Epithelial cell of esophagus (primary cell): ENCODE measurements at regions not wholly inside any gene's neighbourhood (a gene's known extent, or its start where the extent isn't known, plus 50 kb on each side); places are given as distances from the start of the nearest gene placed in this dataset.

Experiments
- DNase-seq: peaks from one replicate; pipeline ENCODE4 v3.0.0; 2010; ENCODE audit warnings: low read depth
- H3K4me3 ChIP-seq: 2 replicates; pipeline ENCODE4 v1.5.1; 2011; ENCODE audit warnings: mild to moderate bottlenecking, low read length, control low read depth
- TF ChIP-seq, protein P1 (sequence below): IDR thresholded peaks from 2 replicates; pipeline ENCODE4 v1.5.1; 2011; ENCODE audit warnings: low read depth, mild to moderate bottlenecking, low read length, control low read depth, inconsistent platforms; ENCODE audit not compliant: insufficient read depth; ENCODE audit errors: missing control alignments

DNA sequence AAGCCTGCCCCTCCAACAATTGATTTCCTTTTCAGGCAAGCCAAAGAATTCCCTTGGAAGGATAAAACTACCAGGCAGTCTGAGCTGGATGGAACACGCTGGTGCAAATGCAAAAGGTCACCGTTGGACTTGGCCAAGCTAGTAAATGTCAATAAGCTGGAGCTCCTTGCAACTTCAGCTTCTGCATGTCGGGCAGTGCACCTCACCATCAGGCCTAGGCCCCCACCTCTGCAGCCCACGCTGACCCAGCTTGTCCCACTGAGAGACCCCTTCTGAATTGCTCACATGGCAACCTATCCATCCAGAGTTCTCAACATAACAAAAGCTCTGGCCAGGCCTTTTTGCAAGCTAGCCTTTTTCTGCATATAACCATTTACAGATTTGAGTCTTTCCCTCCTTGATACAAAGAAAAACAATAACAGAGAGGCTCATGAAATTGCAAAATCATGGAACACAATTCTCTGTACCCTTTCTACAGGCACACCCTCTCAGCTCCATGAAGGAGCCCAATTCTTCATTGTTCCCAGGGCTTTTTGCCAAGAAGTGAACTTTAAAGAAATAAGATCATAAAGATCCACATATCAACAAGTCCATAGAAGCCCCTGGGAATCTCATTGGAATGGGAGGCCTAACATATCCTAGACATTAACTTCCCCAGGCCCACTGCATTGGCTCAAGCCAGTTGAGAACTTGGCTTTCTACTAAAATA is 123.9 kb upstream of the SLIT3 start:
- DNase-seq, result no peak
- TF ChIP-seq, protein P1, sequence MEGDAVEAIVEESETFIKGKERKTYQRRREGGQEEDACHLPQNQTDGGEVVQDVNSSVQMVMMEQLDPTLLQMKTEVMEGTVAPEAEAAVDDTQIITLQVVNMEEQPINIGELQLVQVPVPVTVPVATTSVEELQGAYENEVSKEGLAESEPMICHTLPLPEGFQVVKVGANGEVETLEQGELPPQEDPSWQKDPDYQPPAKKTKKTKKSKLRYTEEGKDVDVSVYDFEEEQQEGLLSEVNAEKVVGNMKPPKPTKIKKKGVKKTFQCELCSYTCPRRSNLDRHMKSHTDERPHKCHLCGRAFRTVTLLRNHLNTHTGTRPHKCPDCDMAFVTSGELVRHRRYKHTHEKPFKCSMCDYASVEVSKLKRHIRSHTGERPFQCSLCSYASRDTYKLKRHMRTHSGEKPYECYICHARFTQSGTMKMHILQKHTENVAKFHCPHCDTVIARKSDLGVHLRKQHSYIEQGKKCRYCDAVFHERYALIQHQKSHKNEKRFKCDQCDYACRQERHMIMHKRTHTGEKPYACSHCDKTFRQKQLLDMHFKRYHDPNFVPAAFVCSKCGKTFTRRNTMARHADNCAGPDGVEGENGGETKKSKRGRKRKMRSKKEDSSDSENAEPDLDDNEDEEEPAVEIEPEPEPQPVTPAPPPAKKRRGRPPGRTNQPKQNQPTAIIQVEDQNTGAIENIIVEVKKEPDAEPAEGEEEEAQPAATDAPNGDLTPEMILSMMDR, result no peak
- no peak overlapping the region for H3K4me3 ChIP-seq

DNA sequence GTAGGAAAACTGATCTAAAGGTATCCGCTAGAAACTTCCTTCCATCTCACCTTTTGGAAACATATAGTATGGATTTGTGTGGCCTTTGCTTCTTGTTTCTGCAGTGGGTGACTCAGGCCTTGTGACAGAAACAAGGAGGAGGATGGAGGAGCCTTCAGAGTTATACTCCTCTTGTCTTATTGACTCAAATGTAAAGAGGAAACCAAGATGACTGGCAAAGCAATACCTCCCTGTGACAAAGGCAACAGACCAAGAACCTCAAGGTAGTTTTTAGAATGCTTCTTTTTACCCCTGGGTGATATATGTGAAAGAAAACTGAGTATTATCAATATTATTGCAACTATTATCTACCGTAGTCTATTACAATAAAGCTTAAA is 123.3 kb upstream of the SLIT3 start:
- TF ChIP-seq, protein P1, result no peak
- DNase-seq, result peak; percentile 29
- no peak overlapping the region for H3K4me3 ChIP-seq

DNA sequence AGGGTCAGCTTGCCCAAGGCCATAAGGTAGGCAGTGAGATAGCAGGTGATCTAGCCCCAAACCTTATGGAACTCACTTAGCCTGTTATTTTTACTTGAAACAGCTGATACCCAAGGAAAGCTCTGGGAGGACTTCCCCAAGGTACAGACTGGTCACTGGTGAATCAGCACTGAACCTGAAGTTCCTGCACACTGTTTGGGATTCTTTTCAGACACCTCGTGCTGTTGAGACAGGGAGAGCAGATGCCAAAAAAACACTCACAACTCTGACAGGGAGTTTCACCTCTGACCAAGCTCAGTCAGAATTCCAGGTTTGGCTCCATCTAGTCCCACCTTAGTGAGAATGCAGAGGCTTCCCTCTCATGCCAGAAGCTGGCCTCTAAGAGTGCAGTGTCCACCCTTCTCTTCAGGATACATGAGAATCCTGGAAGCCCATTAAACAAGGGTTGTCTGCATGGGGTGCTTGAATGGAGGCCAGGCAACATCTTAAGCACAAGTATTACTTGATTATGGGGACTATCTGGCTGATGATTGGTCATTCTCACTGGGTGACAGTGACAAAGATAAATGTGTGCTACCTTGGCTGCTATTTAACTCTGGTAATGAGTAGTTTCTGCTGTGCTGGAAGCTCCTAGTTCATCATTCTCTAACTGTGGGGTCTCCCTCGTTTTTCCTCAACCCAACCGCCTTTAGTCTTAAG is 122.8 kb upstream of the SLIT3 start:
- TF ChIP-seq, protein P1, result no peak
- DNase-seq, result peak; percentile 85
- no peak overlapping the region for H3K4me3 ChIP-seq

DNA sequence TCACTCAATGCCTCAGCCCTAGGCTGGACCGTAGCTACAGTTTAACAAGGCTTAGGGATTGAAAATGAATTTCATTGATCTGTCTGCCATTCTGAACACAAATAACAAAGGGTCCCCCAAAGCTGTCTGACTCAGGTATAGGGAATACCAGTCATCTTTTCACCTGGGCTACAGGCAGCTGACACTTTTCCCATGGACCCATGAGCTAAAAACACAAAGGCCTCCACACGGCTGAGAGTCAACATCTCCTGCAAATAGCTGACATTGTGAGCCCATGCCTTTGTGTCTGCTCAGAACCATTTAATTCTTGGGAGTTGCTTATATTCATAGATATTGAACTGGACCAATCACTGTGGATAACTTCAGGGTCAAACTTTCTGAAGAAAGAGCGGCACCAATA is 121.1 kb upstream of the SLIT3 start:
- TF ChIP-seq, protein P1, result no peak

DNA sequence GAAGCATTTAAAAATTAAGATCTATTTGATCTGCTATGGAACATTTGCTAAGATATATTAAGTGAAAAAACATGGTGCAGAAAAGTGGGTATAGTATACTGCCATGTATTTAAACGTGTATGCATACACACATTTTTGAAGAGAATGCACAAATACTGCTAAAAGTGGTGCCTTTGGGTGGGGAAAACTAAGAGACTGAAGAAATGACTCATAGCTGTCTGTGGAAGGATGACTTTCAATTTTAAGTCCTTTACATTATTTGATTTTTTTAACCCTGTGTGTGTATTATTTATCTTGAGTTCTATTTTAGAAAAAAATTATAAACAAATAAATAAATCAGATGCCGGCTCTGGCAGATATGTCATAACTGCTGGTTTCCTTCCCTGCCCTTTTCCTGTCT is 120.7 kb upstream of the SLIT3 start:
- H3K4me3 ChIP-seq, result no peak overlapping the region
- TF ChIP-seq, protein P1, result no peak
- no peak for DNase-seq

More for the DNA sequence above, 121.1 kb upstream of the SLIT3 start:
- H3K4me3 ChIP-seq, result no peak overlapping the region
- no peak for DNase-seq

DNA sequence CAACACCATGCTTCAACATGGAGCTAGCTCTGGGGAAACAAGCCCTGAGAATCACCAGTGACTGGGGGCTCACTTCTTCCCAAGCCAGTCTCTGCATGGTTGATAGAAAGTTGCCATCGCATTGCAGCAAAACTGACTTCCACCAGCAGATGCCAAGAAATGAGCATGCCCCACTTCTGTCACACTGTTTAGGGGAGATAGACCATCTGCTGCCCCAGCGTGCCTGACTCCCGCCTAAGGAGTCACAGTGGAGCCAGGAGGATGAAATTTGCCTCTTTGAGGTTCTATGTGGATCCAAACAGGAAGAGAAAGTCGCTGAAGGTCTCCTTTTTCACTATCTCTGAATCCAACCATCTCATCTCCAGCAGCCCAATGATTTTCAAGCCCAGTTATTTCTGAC is 116.7 kb upstream of the SLIT3 start:
- no peak overlapping the region for H3K4me3 ChIP-seq
- no peak for DNase-seq
- TF ChIP-seq, protein P1, result no peak
